ENCODE measurements at regions not wholly inside any gene's neighbourhood (a gene's known extent, or its start where the extent isn't known, plus 50 kb on each side); places are given as distances from the start of the nearest gene placed in this dataset.

- no peaks in the 10 kb centered on the region for H3K4me1 ChIP-seq
- no peak overlapping the region for H3K4me3 ChIP-seq
- CTCF ChIA-PET: no interaction called here
- H3K9me3 ChIP-seq: no peaks in the 10 kb centered on the region
- TF ChIP-seq JUN (IDR thresholded peaks at IDR 0.05): no peak
- no peak for TF ChIP-seq KDM1A (IDR thresholded peaks at IDR 0.05; ENCODE audit: low read depth)
- TF ChIP-seq ZSCAN20 (CRISPR knock-in tag; IDR thresholded peaks at IDR 0.05): no peak
- no peak for TF ChIP-seq HES2 (IDR thresholded peaks at IDR 0.05)
- TF ChIP-seq, protein P1, sequence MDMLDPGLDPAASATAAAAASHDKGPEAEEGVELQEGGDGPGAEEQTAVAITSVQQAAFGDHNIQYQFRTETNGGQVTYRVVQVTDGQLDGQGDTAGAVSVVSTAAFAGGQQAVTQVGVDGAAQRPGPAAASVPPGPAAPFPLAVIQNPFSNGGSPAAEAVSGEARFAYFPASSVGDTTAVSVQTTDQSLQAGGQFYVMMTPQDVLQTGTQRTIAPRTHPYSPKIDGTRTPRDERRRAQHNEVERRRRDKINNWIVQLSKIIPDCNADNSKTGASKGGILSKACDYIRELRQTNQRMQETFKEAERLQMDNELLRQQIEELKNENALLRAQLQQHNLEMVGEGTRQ (IDR thresholded peaks at IDR 0.05): no peak
- TF ChIP-seq CHD4 (IDR thresholded peaks at IDR 0.05; ENCODE audit: borderline replicate concordance): no peak
- no peak for TF ChIP-seq PHF8 (IDR thresholded peaks at IDR 0.05; ENCODE audit: borderline replicate concordance, low read depth)
- TF ChIP-seq HOXB5 (CRISPR knock-in tag; IDR thresholded peaks at IDR 0.05): no peak
- TF ChIP-seq BHLHE40 (IDR thresholded peaks at IDR 0.05; ENCODE audit: low read depth, low read length): no peak
- TF ChIP-seq, protein P2, sequence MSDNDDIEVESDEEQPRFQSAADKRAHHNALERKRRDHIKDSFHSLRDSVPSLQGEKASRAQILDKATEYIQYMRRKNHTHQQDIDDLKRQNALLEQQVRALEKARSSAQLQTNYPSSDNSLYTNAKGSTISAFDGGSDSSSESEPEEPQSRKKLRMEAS (IDR thresholded peaks at IDR 0.05): no peak
- no peak for TF ChIP-seq FOSB (CRISPR knock-in tag; IDR thresholded peaks at IDR 0.05)
- TF ChIP-seq, protein P3, sequence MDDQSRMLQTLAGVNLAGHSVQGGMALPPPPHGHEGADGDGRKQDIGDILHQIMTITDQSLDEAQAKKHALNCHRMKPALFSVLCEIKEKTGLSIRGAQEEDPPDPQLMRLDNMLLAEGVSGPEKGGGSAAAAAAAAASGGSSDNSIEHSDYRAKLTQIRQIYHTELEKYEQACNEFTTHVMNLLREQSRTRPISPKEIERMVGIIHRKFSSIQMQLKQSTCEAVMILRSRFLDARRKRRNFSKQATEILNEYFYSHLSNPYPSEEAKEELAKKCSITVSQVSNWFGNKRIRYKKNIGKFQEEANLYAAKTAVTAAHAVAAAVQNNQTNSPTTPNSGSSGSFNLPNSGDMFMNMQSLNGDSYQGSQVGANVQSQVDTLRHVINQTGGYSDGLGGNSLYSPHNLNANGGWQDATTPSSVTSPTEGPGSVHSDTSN (IDR thresholded peaks at IDR 0.05): no peak
- no peak for TF ChIP-seq EHF (CRISPR knock-in tag; IDR thresholded peaks at IDR 0.05)
- TF ChIP-seq POLR2AphosphoS2 (conservative IDR thresholded peaks at IDR 0.05; ENCODE audit: low read length): no peak
- TF ChIP-seq RARB (CRISPR knock-in tag; IDR thresholded peaks at IDR 0.05): no peak
- TF ChIP-seq, protein P4, sequence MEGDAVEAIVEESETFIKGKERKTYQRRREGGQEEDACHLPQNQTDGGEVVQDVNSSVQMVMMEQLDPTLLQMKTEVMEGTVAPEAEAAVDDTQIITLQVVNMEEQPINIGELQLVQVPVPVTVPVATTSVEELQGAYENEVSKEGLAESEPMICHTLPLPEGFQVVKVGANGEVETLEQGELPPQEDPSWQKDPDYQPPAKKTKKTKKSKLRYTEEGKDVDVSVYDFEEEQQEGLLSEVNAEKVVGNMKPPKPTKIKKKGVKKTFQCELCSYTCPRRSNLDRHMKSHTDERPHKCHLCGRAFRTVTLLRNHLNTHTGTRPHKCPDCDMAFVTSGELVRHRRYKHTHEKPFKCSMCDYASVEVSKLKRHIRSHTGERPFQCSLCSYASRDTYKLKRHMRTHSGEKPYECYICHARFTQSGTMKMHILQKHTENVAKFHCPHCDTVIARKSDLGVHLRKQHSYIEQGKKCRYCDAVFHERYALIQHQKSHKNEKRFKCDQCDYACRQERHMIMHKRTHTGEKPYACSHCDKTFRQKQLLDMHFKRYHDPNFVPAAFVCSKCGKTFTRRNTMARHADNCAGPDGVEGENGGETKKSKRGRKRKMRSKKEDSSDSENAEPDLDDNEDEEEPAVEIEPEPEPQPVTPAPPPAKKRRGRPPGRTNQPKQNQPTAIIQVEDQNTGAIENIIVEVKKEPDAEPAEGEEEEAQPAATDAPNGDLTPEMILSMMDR (IDR thresholded peaks at IDR 0.05): no peak
- TF ChIP-seq TP53 (CRISPR knock-in tag; IDR thresholded peaks at IDR 0.05): no peak
- no peak for TF ChIP-seq CEBPB (IDR thresholded peaks at IDR 0.05)
- FAIRE-seq: no peak
- ATAC-seq: no peak
- POLR2A ChIA-PET: no interaction called here
- H3K27ac ChIP-seq: no peak overlapping the region
- under 1% methylated on average over 4 of the region's 4 CpGs for WGBS (ENCODE audit: missing lambda C conversion rate)
- DNase-seq (ENCODE audit: low read depth in 1 of 2, low spot score in 1 of 2): no peak
- H3K4me2 ChIP-seq: no peak overlapping the region
Observed at GRCh38 chr20:60497298-60498035, 539.2 kb downstream of the CDH26 start.

DNA sequence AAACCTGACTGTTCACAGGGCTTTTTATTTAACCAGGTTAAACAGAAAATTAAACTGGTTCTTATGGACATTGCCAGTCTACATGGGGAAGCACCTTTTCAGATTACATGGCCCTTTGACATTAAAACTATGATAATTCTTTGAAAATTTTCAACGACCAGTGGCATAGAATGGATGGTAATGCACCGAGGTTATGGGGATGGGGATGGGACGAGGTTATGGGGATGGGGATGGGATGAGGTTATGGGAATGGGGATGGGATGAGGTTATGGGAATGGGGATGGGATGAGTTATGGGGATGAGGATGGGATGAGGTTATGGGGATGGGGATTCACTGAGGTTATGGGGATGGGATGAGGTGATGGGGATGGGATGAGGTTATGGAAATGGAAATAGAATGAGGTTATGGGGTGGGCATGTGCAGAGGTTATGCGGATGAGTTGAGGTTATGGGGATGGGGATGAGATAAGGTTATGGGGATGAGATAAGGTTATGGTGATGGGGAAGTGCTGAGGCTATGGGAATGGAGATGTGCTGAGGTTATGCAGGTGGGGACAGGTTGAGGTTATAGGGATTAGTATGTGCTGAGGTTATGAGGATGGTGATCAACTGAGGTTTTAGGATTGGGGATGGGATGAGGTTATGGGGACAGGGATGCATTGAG, 541.9 kb downstream of the CDH26 start:
- H3K27ac ChIP-seq: no peak overlapping the region
- 28% methylated on average over 4 of the region's 4 CpGs for WGBS (ENCODE audit: missing lambda C conversion rate)
- no peak for ATAC-seq
- no peak for DNase-seq (ENCODE audit: low read depth in 1 of 2, low spot score in 1 of 2)
- FAIRE-seq: no peak
- no peak overlapping the region for H3K4me2 ChIP-seq
- POLR2A ChIA-PET: no interaction called here
- no peaks in the 10 kb centered on the region for H3K4me1 ChIP-seq
- H3K4me3 ChIP-seq: no peak overlapping the region
- CTCF ChIA-PET: no interaction called here
- H3K9me3 ChIP-seq: no peaks in the 10 kb centered on the region
- TF ChIP-seq ZSCAN20 (CRISPR knock-in tag; IDR thresholded peaks at IDR 0.05): no peak
- TF ChIP-seq JUNB (IDR thresholded peaks at IDR 0.05): no peak
- no peak for TF ChIP-seq ELK1 (IDR thresholded peaks at IDR 0.05; ENCODE audit: low read depth, low read length)
- no peak for TF ChIP-seq KDM1A (IDR thresholded peaks at IDR 0.05; ENCODE audit: low read depth)
- no peak for TF ChIP-seq TP53 (CRISPR knock-in tag; IDR thresholded peaks at IDR 0.05)
- no peak for TF ChIP-seq BCL3 (IDR thresholded peaks at IDR 0.05)
- TF ChIP-seq NPAS2 (CRISPR knock-in tag; IDR thresholded peaks at IDR 0.05; ENCODE audit: borderline replicate concordance): no peak
- TF ChIP-seq, protein P4 (IDR thresholded peaks at IDR 0.05): no peak
- no peak for TF ChIP-seq HOXB5 (CRISPR knock-in tag; IDR thresholded peaks at IDR 0.05)
- no peak for TF ChIP-seq BHLHE40 (IDR thresholded peaks at IDR 0.05; ENCODE audit: low read depth, low read length)
